Lung microvascular endothelial cell (primary cell): ENCODE measurements at regions not wholly inside any gene's neighbourhood (a gene's known extent, or its start where the extent isn't known, plus 50 kb on each side); places are given as distances from the start of the nearest gene placed in this dataset.

Source experiments
- DNase-seq, 2 donors: peaks; one replicate each; pipeline versions ENCODE4 v3.0.0 to v3.0.0-alpha.2; 2010; ENCODE audit warnings: low read depth in 2 of 2

DNA sequence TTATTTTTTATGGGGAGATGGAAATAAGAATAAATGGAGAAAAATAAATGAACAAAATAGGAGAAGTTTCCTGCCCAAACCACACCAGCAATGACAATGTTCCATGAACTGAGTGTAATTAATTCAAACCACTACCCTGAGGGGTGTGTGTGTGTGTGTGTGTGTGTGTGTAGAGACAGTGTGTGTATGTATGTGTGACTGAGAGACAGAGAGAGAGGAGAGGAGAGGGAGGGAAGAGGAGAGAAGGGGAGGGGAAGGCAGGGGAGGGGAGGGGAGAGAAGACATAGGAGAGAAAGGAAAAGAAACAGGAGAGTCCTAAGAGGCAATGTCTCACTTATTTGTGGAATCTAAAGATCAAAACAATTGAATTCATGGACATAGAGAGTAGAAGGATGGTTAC lies 65.0 kb upstream of the POU2AF1 start:
- DNase-seq, result no peak

DNA sequence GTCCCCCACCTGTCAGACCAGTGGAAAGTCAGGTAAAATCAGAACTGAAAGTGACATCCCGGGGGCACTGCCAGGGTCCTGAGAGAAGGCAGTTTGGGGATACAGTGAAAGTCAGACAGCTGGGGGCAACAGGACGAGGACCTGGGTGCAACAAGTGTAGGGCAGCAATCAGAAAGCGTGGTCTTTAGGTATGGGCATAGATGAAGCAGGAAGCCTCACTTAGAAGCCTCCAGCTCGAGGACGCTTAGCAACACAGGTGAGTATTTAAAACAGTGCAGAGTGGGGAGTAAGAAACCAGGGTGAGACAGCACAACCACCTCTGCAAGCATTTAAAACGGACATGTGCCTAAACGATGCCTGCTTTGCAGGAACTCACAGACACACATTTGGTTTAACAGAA lies 64.6 kb upstream of the POU2AF1 start:
- no peak for DNase-seq

DNA sequence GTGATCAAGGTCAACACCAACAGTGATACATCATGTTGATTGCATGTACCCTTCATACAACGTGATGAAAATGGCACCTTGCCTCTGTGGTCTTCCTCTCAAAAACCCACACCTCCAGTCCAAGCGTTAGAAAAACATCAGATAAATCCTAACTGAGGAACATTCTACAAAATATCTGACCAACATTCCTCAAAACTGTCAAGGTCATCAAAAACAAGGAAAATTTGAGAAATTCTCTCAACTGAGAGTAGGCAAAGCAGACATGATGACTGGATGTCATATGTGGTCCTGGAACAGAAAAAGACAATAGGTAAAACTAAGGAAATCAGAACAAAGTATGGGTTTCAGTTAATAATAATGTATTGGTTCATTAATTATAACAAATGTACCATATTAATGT lies 64.0 kb upstream of the POU2AF1 start:
- DNase-seq, result no peak

DNA sequence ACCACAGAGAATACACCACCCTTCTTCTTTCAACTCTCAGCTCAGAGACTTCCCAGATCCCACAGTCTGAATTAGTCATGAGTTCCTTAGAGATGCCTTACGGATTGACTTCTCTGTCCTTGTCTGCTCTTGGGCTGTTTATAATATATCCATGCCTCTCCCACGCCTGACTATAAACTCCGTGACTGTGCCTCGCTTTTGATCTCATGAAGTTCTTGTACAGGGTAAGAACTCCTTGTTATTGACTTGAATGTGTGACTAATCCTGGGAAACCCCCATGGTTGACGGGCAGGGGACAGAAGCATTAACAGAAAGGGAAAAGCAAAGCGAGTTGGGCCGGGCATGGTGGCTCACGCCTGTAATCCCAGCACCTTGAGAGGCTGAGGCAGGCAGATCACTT lies 62.4 kb upstream of the POU2AF1 start:
- peak in 1 of 2 donors; percentile 61 for DNase-seq

DNA sequence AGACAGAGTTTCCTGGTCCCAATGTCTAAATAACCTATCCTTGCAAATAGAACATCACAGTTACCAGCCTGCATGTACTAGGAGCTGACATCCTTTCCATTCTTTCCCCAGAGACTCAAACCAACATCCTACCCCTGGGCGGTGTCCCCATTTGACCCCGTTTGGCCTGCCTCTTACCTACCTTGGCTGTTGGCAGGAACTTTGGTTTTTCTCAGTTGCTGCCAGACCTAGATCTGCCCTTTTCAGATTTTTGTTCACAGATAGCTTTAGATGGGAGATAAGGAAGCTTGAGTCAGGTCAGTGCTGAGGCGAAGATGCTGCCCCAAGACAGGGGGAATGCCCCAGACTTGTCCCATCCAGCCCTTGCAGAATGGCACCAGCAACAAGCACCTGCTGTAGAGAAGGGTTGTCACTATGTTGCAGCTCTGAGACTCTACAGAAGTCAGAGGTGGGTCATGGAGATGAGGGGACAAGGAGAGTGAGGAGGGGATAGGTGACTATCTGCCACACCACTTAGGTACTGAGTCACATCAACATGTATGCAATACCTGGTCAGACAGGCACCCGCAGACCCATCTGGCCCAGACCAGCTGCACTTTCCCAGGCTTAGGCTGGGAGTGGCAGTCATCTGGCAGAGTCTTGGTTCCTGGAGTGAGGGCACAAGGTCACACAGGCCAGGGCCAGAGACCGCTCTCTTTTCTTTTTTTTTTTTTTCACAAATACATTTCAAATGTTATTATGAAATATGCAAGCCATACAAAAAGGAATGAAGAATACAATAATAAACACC lies 61.5 kb upstream of the POU2AF1 start:
- no peak for DNase-seq

DNA sequence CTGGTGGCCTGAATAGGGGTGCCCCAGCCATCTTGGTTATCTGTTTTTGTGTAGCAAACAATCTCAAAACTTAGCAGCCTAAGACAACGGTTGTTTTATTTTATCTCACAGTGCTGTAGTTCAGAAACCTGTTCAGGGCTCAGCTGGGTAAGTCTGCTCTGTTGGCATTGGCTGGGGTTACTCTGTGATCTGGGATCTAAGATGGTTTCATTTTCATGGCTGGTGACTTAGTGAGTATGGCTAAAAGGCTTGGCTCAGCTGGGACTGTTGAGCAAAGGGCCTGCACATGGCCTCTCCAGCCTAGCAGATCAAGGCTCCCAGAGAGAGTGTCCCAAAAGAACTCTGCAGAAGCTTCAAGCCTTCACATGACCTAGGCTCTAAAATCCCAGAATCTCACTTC lies 60.8 kb upstream of the POU2AF1 start:
- no peak for DNase-seq

DNA sequence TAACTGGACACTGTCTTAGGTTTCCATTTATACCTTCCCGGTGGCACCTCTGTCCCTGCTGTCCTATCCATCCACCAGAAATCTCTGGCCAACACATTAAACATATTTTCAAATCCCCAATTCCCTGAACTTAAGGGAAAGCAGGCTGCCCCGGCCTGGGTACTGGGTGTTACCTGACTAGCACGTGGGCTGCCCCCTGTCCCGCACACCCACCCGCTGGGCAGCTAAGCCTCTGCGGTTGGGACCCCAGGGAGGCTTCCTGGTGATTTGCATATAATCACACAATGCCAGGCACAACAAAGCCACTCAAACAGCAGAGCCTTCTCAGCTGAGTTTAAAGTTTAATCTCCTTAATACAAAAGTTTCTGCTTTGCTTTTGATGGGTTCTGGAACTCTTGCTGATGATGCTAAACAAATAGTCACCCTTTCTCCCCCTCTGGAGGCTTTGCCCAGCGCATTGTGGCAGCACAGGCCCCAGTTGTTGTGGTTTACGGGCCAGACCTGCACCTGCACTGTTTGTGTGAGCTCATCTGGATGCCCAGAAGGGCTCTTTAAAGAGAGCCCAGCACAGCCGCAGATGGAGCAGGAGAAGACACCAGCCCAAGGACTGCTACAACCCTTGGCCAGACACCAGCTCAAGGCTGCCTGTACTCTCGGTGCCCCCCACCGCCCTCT lies 59.9 kb upstream of the POU2AF1 start:
- DNase-seq, result no peak

DNA sequence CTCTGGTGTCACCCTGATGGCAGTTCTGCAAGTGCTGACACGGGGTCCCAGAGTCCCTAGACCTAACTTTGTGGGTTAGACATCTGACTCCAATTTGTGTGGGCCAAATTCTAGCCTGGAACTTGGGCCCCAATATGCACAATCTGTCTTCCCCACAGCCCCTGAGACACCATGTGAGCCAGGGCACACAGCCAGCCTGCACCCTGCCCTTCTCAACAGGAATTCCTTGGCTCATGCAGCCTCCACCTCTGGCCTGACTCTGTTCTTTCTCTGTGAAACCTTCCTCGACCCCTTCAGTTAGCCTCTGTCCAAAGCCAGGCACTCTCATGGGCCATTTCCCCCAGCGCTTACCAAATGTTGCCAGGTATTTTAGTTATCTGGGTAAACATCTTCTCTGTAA lies 59.1 kb upstream of the POU2AF1 start:
- no peak for DNase-seq

DNA sequence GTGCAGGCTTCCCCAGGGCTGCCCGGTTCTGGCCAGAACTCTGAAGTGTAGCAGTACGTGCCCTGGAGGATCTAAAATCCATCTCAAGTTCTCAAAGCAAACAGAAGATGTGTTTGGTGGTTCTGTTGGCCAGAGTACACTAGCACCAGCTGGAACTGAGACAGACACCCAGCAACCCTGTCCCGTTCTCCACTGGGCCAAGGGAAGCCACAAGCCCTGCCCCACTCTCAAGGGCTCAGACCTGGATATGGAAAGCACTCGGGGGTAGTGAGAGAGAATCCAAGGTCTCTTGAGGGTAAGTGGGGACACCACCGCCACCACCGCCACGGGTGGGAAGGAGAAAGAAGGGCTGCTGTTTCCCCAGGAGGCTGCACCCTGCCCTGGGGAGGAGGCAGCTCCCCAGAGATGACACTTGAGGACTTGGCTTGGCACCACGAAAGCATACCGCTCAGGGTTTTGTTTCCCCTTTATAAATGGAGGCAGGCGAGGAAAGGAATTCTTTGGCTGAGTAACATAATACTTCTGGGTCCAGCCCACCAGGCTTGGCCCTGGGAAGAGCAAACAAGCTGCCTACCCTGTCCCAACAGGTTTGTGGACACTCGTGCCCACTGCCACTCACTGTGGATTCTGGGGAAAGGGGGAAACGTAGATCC lies 56.1 kb upstream of the POU2AF1 start:
- DNase-seq, result no peak

DNA sequence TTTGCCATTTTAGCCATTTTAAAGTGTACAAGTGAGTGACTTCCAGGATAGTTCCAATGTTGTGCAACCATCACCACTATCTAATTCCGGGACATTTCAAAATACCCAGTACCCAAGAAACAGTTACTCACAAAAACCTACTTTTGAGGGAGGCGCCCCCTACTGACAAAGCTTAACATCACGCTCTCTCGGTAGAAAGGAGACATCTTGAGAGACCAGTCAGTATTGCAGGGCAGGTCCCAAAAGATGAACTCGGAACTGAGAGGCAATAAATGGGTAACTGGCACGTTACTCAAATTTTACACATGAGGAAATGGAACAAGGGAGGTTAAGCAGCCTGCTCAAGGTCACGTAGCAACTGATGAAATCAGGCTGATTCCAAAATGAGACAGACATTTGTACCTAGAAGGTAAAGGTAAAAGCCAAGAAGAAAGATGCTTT lies 50.0 kb upstream of the POU2AF1 start:
- peak; percentile 30 to 50 for DNase-seq
